Esophagus muscularis mucosa (tissue), 4 donors: ENCODE measurements at regions not wholly inside any gene's neighbourhood (a gene's known extent, or its start where the extent isn't known, plus 50 kb on each side); places are given as distances from the start of the nearest gene placed in this dataset.

Experiments used
- EP300 ChIP-seq: sonication (generic); formaldehyde crosslinking; IDR thresholded peaks from one replicate; pipeline ENCODE4 v1.6.1; 2017; ENCODE audit warnings: antibody characterized with exemption
- POLR2AphosphoS5 ChIP-seq, 2 donors: sonication (generic); formaldehyde crosslinking; IDR thresholded peaks; one replicate each; pipeline ENCODE4 v1.6.1; 2017; ENCODE audit warnings: antibody characterized with exemption in 2 of 2
- TF ChIP-seq, protein P1 (sequence below), 3 experiments: fragments of 200-600 bp in 2 of 3; fragments of 450-650 bp in 1 of 3; sonication (generic) in 2 of 3; IDR thresholded peaks; one replicate each; pipeline ENCODE4 v1.5.1; 2017 to 2019; ENCODE audit warnings: antibody characterized with exemption in 3 of 3, mild to moderate bottlenecking in 2 of 3, moderate library complexity in 1 of 3

GRCh38 chr1:116855191-116855619 lies 54.5 kb upstream of the PTGFRN start:
- TF ChIP-seq POLR2AphosphoS5 (IDR thresholded peaks at IDR 0.05) (no peak), EP300 (no peak)
- TF ChIP-seq, protein P1, sequence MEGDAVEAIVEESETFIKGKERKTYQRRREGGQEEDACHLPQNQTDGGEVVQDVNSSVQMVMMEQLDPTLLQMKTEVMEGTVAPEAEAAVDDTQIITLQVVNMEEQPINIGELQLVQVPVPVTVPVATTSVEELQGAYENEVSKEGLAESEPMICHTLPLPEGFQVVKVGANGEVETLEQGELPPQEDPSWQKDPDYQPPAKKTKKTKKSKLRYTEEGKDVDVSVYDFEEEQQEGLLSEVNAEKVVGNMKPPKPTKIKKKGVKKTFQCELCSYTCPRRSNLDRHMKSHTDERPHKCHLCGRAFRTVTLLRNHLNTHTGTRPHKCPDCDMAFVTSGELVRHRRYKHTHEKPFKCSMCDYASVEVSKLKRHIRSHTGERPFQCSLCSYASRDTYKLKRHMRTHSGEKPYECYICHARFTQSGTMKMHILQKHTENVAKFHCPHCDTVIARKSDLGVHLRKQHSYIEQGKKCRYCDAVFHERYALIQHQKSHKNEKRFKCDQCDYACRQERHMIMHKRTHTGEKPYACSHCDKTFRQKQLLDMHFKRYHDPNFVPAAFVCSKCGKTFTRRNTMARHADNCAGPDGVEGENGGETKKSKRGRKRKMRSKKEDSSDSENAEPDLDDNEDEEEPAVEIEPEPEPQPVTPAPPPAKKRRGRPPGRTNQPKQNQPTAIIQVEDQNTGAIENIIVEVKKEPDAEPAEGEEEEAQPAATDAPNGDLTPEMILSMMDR (IDR thresholded peaks at IDR 0.05): no peak
